Caco-2 (cell line): ENCODE measurements at regions not wholly inside any gene's neighbourhood (a gene's known extent, or its start where the extent isn't known, plus 50 kb on each side); places are given as distances from the start of the nearest gene placed in this dataset.

Experiments
- BruUV-seq: library from RNA; stranded (reverse); fragments of 400-500 nt; replicated peaks from 2 replicates; lab custom pipeline; 2021; lab: Mats Ljungman, UMichigan
- CTCF ChIA-PET: fragments of 300-600 bp; sonication (Branson Sonifier 250); formaldehyde crosslinking; loops from one replicate; lab custom pipeline; 2022; ENCODE audit warnings: antibody characterized with exemption; lab: Charles Lee
- POLR2A ChIA-PET: fragments of 300-600 bp; sonication (Branson Sonifier 250); formaldehyde crosslinking; loops from one replicate; lab custom pipeline; 2022; ENCODE audit warnings: antibody characterized with exemption; lab: Charles Lee
- DNase-seq, 2 experiments: peaks; one replicate each; pipeline versions ENCODE4 v3.0.0 to v3.0.0-alpha.2; 2020 to 2022
- H3K27me3 ChIP-seq: replicated peaks from 2 replicates; pipeline ENCODE4 v1.6.0; 2011; ENCODE audit warnings: low read length; ENCODE audit not compliant: control insufficient read depth, insufficient read depth
- H3K36me3 ChIP-seq: 2 replicates; pipeline ENCODE4 v1.5.1; 2011; ENCODE audit warnings: low read length; ENCODE audit not compliant: control insufficient read depth, insufficient read depth
- H3K4me1 ChIP-seq: fragments of 250-450 bp; sonication (Bioruptor Pico); 2 replicates; pipeline ENCODE4 v1.5.1; 2020; ENCODE audit warnings: mild to moderate bottlenecking
- H3K4me3 ChIP-seq: 2 replicates; pipeline ENCODE4 v1.5.1; 2011; ENCODE audit warnings: low read depth, mild to moderate bottlenecking, control low read depth, low read length
- H3K9me3 ChIP-seq: fragments of 250-450 bp; sonication (Bioruptor Pico); 2 replicates; pipeline ENCODE4 v1.5.1; 2020; ENCODE audit warnings: mild to moderate bottlenecking, moderate library complexity
- H3K27ac Mint-ChIP-seq: one replicate; pipeline ENCODE4 v1.8.0; 2022; ENCODE audit warnings: mixed read lengths; ENCODE audit not compliant: unreplicated experiment
- H3K27me3 Mint-ChIP-seq: one replicate; pipeline ENCODE4 v1.8.0; 2022; ENCODE audit warnings: mixed read lengths; ENCODE audit not compliant: insufficient read depth, unreplicated experiment
- H3K36me3 Mint-ChIP-seq: one replicate; pipeline ENCODE4 v1.8.0; 2022; ENCODE audit warnings: mild to moderate bottlenecking, mixed read lengths; ENCODE audit not compliant: insufficient read depth, unreplicated experiment
- H3K4me1 Mint-ChIP-seq: one replicate; pipeline ENCODE4 v1.8.0; 2022; ENCODE audit warnings: low read depth, mixed read lengths; ENCODE audit not compliant: unreplicated experiment
- H3K4me3 Mint-ChIP-seq: one replicate; pipeline ENCODE4 v1.8.0; 2022; ENCODE audit warnings: mild to moderate bottlenecking, moderate library complexity, mixed read lengths; ENCODE audit not compliant: unreplicated experiment
- H3K9me3 Mint-ChIP-seq: one replicate; pipeline ENCODE4 v1.8.0; 2022; ENCODE audit warnings: mixed read lengths; ENCODE audit not compliant: unreplicated experiment
- intact Hi-C: fragments of 100-400 bp; cut with micrococcal nuclease; formaldehyde crosslinking; loops from one replicate; pipeline ENCODE4 v1.10.0; 2022; ENCODE audit not compliant: unreplicated experiment
- TF ChIP-seq, protein P1 (sequence below), 2 experiments: fragments of 200-600 bp in 1 of 2; IDR thresholded peaks; 1 replicate in 1 of 2; 2 replicates in 1 of 2; pipeline versions ENCODE4 v1.5.1 to v1.8.0; 2011 to 2022; ENCODE audit warnings: antibody characterized with exemption in 1 of 2, control low read depth in 1 of 2, inconsistent platforms in 1 of 2, low read depth in 1 of 2, low read length in 1 of 2, mild to moderate bottlenecking in 1 of 2, moderate library complexity in 1 of 2; ENCODE audit not compliant: insufficient read depth in 1 of 2, severe bottlenecking in 1 of 2, unreplicated experiment in 1 of 2

DNA sequence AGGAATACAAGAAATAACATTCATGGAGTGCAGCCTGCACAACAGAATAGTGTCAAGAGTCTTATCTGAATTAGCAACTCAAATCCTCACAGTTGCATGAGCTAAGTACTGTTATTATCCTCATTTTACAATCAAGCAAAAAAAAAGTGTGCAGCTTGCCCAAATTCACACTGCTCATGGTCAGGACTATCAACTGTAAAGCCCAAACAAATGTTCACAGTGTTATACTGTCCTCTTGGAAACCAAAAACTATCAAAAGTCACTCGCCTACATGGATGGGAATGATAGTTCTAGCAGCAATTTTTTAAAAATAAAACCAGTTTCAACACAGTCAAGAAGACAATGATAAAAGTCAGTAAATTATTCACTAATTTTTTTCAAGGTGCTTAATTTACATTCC, 114.6 kb upstream of the HSF2 start:
- Mint-ChIP-seq H3K36me3 (no peaks in the 10 kb centered on the region), H3K9me3 (no peaks in the 10 kb centered on the region), H3K27me3 (no peaks in the 10 kb centered on the region), H3K4me1 (no peaks in the 10 kb centered on the region), H3K27ac (no peak overlapping the region), H3K4me3 (no peak overlapping the region)
- ChIA-PET POLR2A (no interaction called here), CTCF (no interaction called here)
- BruUV-seq, result no TSS peak
- no peaks in the 10 kb centered on the region for H3K27me3 ChIP-seq
- no peaks in the 10 kb centered on the region for H3K36me3 ChIP-seq
- no peak overlapping the region for H3K4me3 ChIP-seq
- H3K9me3 ChIP-seq, result no peaks in the 10 kb centered on the region
- DNase-seq, result no peak
- H3K4me1 ChIP-seq, result no peaks in the 10 kb centered on the region
- intact Hi-C loops, result no loop called here
- TF ChIP-seq, protein P1, sequence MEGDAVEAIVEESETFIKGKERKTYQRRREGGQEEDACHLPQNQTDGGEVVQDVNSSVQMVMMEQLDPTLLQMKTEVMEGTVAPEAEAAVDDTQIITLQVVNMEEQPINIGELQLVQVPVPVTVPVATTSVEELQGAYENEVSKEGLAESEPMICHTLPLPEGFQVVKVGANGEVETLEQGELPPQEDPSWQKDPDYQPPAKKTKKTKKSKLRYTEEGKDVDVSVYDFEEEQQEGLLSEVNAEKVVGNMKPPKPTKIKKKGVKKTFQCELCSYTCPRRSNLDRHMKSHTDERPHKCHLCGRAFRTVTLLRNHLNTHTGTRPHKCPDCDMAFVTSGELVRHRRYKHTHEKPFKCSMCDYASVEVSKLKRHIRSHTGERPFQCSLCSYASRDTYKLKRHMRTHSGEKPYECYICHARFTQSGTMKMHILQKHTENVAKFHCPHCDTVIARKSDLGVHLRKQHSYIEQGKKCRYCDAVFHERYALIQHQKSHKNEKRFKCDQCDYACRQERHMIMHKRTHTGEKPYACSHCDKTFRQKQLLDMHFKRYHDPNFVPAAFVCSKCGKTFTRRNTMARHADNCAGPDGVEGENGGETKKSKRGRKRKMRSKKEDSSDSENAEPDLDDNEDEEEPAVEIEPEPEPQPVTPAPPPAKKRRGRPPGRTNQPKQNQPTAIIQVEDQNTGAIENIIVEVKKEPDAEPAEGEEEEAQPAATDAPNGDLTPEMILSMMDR (IDR thresholded peaks at IDR 0.05; ENCODE audit: insufficient read depth in 1 of 2, low read depth in 1 of 2, low read length in 1 of 2, severe bottlenecking in 1 of 2, unreplicated experiment in 1 of 2), result no peak

DNA sequence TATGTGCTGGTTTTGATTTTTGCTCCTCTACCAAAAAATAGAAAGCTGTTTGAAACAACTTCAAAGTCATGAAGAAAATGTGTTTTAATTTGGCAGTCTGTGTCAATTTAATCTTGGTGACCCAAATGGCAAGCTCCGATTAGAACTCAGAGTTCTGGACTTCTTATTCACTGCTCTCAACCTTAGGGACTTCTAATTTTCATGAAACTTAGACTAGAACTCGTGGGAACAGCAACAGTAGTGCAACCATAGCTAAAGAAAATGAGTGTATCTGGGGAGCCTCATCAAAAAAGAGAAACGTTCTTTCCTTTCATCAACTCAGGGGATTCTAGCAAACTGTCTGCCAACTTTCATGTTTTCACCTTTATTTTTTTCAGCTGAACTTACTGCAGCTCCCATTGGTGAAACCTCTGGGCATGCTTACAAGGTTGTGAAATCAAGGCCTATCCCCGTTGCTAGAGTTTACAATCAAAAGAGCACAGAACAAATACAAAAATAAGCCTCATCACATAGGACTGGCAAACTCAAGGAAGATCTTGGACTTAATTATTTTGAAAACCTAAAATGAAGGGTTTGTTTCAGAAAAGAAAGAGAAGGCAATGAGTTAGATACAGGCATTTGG, 114.0 kb upstream of the HSF2 start:
- intact Hi-C loops, result no loop called here
- no peak overlapping the region for H3K27ac Mint-ChIP-seq
- Histone ChIP-seq H3K4me3 (no peak overlapping the region), H3K4me1 (no peaks in the 10 kb centered on the region), H3K36me3 (no peaks in the 10 kb centered on the region), H3K9me3 (no peaks in the 10 kb centered on the region), H3K27me3 (no peaks in the 10 kb centered on the region)
- H3K4me1 Mint-ChIP-seq, result no peaks in the 10 kb centered on the region
- TF ChIP-seq, protein P1 (IDR thresholded peaks at IDR 0.05; ENCODE audit: insufficient read depth in 1 of 2, low read depth in 1 of 2, low read length in 1 of 2, severe bottlenecking in 1 of 2, unreplicated experiment in 1 of 2), result no peak
- H3K4me3 Mint-ChIP-seq, result no peak overlapping the region
- DNase-seq, result no peak
- ChIA-PET POLR2A (no interaction called here), CTCF (no interaction called here)
- no peaks in the 10 kb centered on the region for H3K36me3 Mint-ChIP-seq
- no peaks in the 10 kb centered on the region for H3K9me3 Mint-ChIP-seq
- H3K27me3 Mint-ChIP-seq, result no peaks in the 10 kb centered on the region
- no TSS peak for BruUV-seq

DNA sequence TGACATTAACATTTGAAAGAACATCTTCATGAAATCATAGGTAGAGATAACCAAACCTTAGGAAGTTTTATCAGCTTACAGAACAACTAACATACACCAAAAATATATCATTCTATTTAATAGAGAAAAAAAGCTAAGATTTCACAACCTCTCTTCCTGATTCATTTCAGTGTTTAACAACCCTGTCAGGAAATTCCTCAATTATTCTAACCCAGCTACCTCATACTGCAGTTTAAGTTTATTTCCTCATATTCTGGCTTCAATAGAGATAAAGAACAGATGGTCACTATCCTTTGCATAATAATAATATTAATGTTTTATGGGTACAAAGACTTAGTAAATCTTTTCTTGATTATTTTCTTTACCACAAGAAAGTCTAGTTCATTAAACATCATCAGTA, 112.9 kb upstream of the HSF2 start:
- TF ChIP-seq, protein P1 (IDR thresholded peaks at IDR 0.05; ENCODE audit: insufficient read depth in 1 of 2, low read depth in 1 of 2, low read length in 1 of 2, severe bottlenecking in 1 of 2, unreplicated experiment in 1 of 2), result no peak
- Mint-ChIP-seq H3K36me3 (no peaks in the 10 kb centered on the region), H3K9me3 (no peaks in the 10 kb centered on the region), H3K27me3 (no peaks in the 10 kb centered on the region), H3K4me3 (no peak overlapping the region), H3K4me1 (no peaks in the 10 kb centered on the region), H3K27ac (no peak overlapping the region)
- ChIA-PET POLR2A (no interaction called here), CTCF (no interaction called here)
- intact Hi-C loops, result no loop called here
- DNase-seq, result no peak
- Histone ChIP-seq H3K27me3 (no peaks in the 10 kb centered on the region), H3K9me3 (no peaks in the 10 kb centered on the region), H3K36me3 (no peaks in the 10 kb centered on the region), H3K4me1 (no peaks in the 10 kb centered on the region), H3K4me3 (no peak overlapping the region)
- BruUV-seq, result no TSS peak
